ENCODE measurements at regions not wholly inside any gene's neighbourhood (a gene's known extent, or its start where the extent isn't known, plus 50 kb on each side); places are given as distances from the start of the nearest gene placed in this dataset.

- H3K4me3 ChIP-seq (ENCODE audit: low read length), result no peak overlapping the region
- peaks cover 7% of the 10 kb centered on the region for H3K27me3 ChIP-seq (ENCODE audit: insufficient read depth, low read length, poor library complexity, severe bottlenecking)
- Mint-ChIP-seq H3K36me3 (no peaks in the 10 kb centered on the region), H3K27ac (no peak overlapping the region), H3K4me1 (no peaks in the 10 kb centered on the region), H3K9me3 (no peaks in the 10 kb centered on the region), H3K27me3 (peaks cover 20 to 39% of the 10 kb centered on the region in 2 donors), H3K4me3 (no peak overlapping the region)
- no peaks in the 10 kb centered on the region for H3K4me1 ChIP-seq (ENCODE audit: insufficient read depth, low read length)
- ChIA-PET POLR2A (no interaction called here), CTCF (no interaction called here)
- H3K9me3 ChIP-seq (ENCODE audit: low read length), result no peaks in the 10 kb centered on the region
- DNase-seq, result no peak
- H3K36me3 ChIP-seq (ENCODE audit: insufficient read depth, low read length), result no peaks in the 10 kb centered on the region
- no peak overlapping the region for H3K27ac ChIP-seq (ENCODE audit: low read depth, low read length)
Measured at GRCh38 chr1:47575855-47576757, 138.3 kb downstream of the FOXD2 start.

GRCh38 chr1:47576758-47577115 is 138.9 kb downstream of the FOXD2 start:
- ChIA-PET POLR2A (no interaction called here), CTCF (no interaction called here)
- no peak overlapping the region for H3K27ac Mint-ChIP-seq
- Histone ChIP-seq H3K4me3 (ENCODE audit: low read length) (no peak overlapping the region), H3K36me3 (ENCODE audit: insufficient read depth, low read length) (no peaks in the 10 kb centered on the region), H3K27ac (ENCODE audit: low read depth, low read length) (no peak overlapping the region), H3K27me3 (ENCODE audit: insufficient read depth, low read length, poor library complexity, severe bottlenecking) (peaks cover 7% of the 10 kb centered on the region), H3K9me3 (ENCODE audit: low read length) (no peaks in the 10 kb centered on the region), H3K4me1 (ENCODE audit: insufficient read depth, low read length) (no peaks in the 10 kb centered on the region)
- DNase-seq, result no peak
- H3K4me1 Mint-ChIP-seq, result no peaks in the 10 kb centered on the region
- no peaks in the 10 kb centered on the region for H3K9me3 Mint-ChIP-seq
- H3K27me3 Mint-ChIP-seq, result peaks cover 20 to 42% of the 10 kb centered on the region in 2 donors
- no peaks in the 10 kb centered on the region for H3K36me3 Mint-ChIP-seq
- H3K4me3 Mint-ChIP-seq, result no peak overlapping the region

GRCh38 chr1:47577303-47578025 is 139.6 kb downstream of the FOXD2 start:
- Mint-ChIP-seq H3K27ac (no peak overlapping the region), H3K27me3 (peaks cover 20 to 44% of the 10 kb centered on the region in 2 donors), H3K9me3 (no peaks in the 10 kb centered on the region), H3K4me1 (no peaks in the 10 kb centered on the region), H3K4me3 (no peak overlapping the region), H3K36me3 (no peaks in the 10 kb centered on the region)
- no peaks in the 10 kb centered on the region for H3K9me3 ChIP-seq (ENCODE audit: low read length)
- ChIA-PET POLR2A (no interaction called here), CTCF (no interaction called here)
- H3K27me3 ChIP-seq (ENCODE audit: insufficient read depth, low read length, poor library complexity, severe bottlenecking), result peaks cover 7% of the 10 kb centered on the region
- DNase-seq, result no peak
- no peak overlapping the region for H3K4me3 ChIP-seq (ENCODE audit: low read length)
- H3K36me3 ChIP-seq (ENCODE audit: insufficient read depth, low read length), result no peaks in the 10 kb centered on the region
- no peak overlapping the region for H3K27ac ChIP-seq (ENCODE audit: low read depth, low read length)
- H3K4me1 ChIP-seq (ENCODE audit: insufficient read depth, low read length), result no peaks in the 10 kb centered on the region

GRCh38 chr1:47578026-47578720 is 140.3 kb downstream of the FOXD2 start:
- H3K27me3 ChIP-seq (ENCODE audit: insufficient read depth, low read length, poor library complexity, severe bottlenecking), result peaks cover 7% of the 10 kb centered on the region
- Mint-ChIP-seq H3K36me3 (no peaks in the 10 kb centered on the region), H3K4me3 (no peak overlapping the region), H3K27ac (peak overlapping the region in 1 of 8 donors; percentile 33), H3K4me1 (no peaks in the 10 kb centered on the region), H3K27me3 (peaks cover 21 to 49% of the 10 kb centered on the region in 2 donors), H3K9me3 (no peaks in the 10 kb centered on the region)
- no peak for DNase-seq
- H3K4me1 ChIP-seq (ENCODE audit: insufficient read depth, low read length), result no peaks in the 10 kb centered on the region
- CTCF ChIA-PET, result interaction anchor here (2.5 kb wide), 1 partner anchor 11 kb away, joined by 7 read pairs; no protein-coding TSS in a partner anchor
- no peaks in the 10 kb centered on the region for H3K36me3 ChIP-seq (ENCODE audit: insufficient read depth, low read length)
- no peaks in the 10 kb centered on the region for H3K9me3 ChIP-seq (ENCODE audit: low read length)
- POLR2A ChIA-PET, result no interaction called here
- H3K4me3 ChIP-seq (ENCODE audit: low read length), result no peak overlapping the region
- no peak overlapping the region for H3K27ac ChIP-seq (ENCODE audit: low read depth, low read length)

- Mint-ChIP-seq H3K4me1 (no peaks in the 10 kb centered on the region), H3K9me3 (no peaks in the 10 kb centered on the region), H3K27me3 (peaks cover 21 to 50% of the 10 kb centered on the region in 2 donors), H3K27ac (no peak overlapping the region), H3K36me3 (no peaks in the 10 kb centered on the region), H3K4me3 (no peak overlapping the region)
- Histone ChIP-seq H3K4me1 (ENCODE audit: insufficient read depth, low read length) (no peaks in the 10 kb centered on the region), H3K9me3 (ENCODE audit: low read length) (no peaks in the 10 kb centered on the region), H3K27ac (ENCODE audit: low read depth, low read length) (no peak overlapping the region), H3K4me3 (ENCODE audit: low read length) (no peak overlapping the region), H3K27me3 (ENCODE audit: insufficient read depth, low read length, poor library complexity, severe bottlenecking) (peaks cover 7% of the 10 kb centered on the region), H3K36me3 (ENCODE audit: insufficient read depth, low read length) (no peaks in the 10 kb centered on the region)
- CTCF ChIA-PET, result interaction anchor here (2.5 kb wide), 1 partner anchor 11 kb away, joined by 7 read pairs; no protein-coding TSS in a partner anchor
- no peak for DNase-seq
- POLR2A ChIA-PET, result no interaction called here
Measured at GRCh38 chr1:47578721-47579419, 141.0 kb downstream of the FOXD2 start.

- no peaks in the 10 kb centered on the region for H3K36me3 ChIP-seq (ENCODE audit: insufficient read depth, low read length)
- ChIA-PET POLR2A (no interaction called here), CTCF (interaction anchor here (2.5 kb wide), 1 partner anchor 10 kb away, joined by 7 read pairs; no protein-coding TSS in a partner anchor)
- H3K9me3 Mint-ChIP-seq, result no peaks in the 10 kb centered on the region
- H3K36me3 Mint-ChIP-seq, result no peaks in the 10 kb centered on the region
- H3K4me1 ChIP-seq (ENCODE audit: insufficient read depth, low read length), result no peaks in the 10 kb centered on the region
- peaks cover 8% of the 10 kb centered on the region for H3K27me3 ChIP-seq (ENCODE audit: insufficient read depth, low read length, poor library complexity, severe bottlenecking)
- no peaks in the 10 kb centered on the region for H3K9me3 ChIP-seq (ENCODE audit: low read length)
- no peak overlapping the region for H3K4me3 ChIP-seq (ENCODE audit: low read length)
- H3K4me3 Mint-ChIP-seq, result no peak overlapping the region
- H3K27ac ChIP-seq (ENCODE audit: low read depth, low read length), result no peak overlapping the region
- peak overlapping the region in 1 of 8 donors; percentile 21 for H3K27ac Mint-ChIP-seq
- H3K27me3 Mint-ChIP-seq, result peaks cover 24 to 51% of the 10 kb centered on the region in 2 donors
- DNase-seq, result no peak
- H3K4me1 Mint-ChIP-seq, result no peaks in the 10 kb centered on the region
Measured at GRCh38 chr1:47579809-47580208, 142.0 kb downstream of the FOXD2 start.

GRCh38 chr1:47580451-47580995 is 142.7 kb downstream of the FOXD2 start:
- no peak overlapping the region for H3K27ac Mint-ChIP-seq
- ChIA-PET CTCF (interaction anchor here (2.5 kb wide), 1 partner anchor 9 kb away, joined by 7 read pairs; no protein-coding TSS in a partner anchor), POLR2A (no interaction called here)
- H3K36me3 Mint-ChIP-seq, result no peaks in the 10 kb centered on the region
- no peaks in the 10 kb centered on the region for H3K4me1 Mint-ChIP-seq
- Histone ChIP-seq H3K36me3 (ENCODE audit: insufficient read depth, low read length) (no peaks in the 10 kb centered on the region), H3K4me1 (ENCODE audit: insufficient read depth, low read length) (no peaks in the 10 kb centered on the region), H3K4me3 (ENCODE audit: low read length) (no peak overlapping the region), H3K9me3 (ENCODE audit: low read length) (no peaks in the 10 kb centered on the region), H3K27me3 (ENCODE audit: insufficient read depth, low read length, poor library complexity, severe bottlenecking) (peaks cover 14% of the 10 kb centered on the region), H3K27ac (ENCODE audit: low read depth, low read length) (no peak overlapping the region)
- peaks cover 23 to 52% of the 10 kb centered on the region in 2 donors for H3K27me3 Mint-ChIP-seq
- no peak overlapping the region for H3K4me3 Mint-ChIP-seq
- no peaks in the 10 kb centered on the region for H3K9me3 Mint-ChIP-seq
- no peak for DNase-seq

Data from CD8-positive, alpha-beta memory T cell (primary cell).